OCI-LY7 (cell line): ENCODE measurements at regions not wholly inside any gene's neighbourhood (a gene's known extent, or its start where the extent isn't known, plus 50 kb on each side); places are given as distances from the start of the nearest gene placed in this dataset.

Source experiments
- EZH2phosphoT487 ChIP-seq: fragments of 200-600 bp; sonication (generic); IDR thresholded peaks from 2 replicates; pipeline ENCODE4 v1.6.1; 2018; ENCODE audit warnings: low read depth, borderline replicate concordance, mild to moderate bottlenecking, mixed run types, antibody characterized with exemption, low read length, moderate library complexity, mixed read lengths
- TF ChIP-seq, protein P1 (sequence below): fragments of 200-600 bp; sonication (generic); conservative IDR thresholded peaks from 2 replicates; pipeline ENCODE4 v1.5.1; 2014; ENCODE audit warnings: mild to moderate bottlenecking, antibody characterized with exemption, low read length, moderate library complexity, mixed read lengths

DNA sequence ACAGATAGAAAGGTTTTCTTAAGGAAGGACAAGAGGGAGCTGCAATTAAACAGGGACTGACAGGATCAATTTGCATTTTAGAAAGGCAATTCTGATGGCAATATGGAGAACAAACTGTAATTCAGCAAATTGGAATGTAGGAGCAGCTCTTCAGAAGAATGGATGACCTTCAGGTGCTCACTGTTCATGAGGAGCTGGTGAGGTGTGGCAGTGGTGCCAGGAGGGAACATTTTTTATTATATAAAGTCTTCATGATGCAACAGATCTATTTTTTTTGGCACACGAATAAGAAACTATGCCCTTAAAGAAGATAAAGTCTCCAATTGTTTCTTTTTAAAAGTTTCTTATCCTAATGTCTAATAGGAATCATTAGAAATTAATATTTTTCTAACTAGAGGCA, 151.7 kb downstream of the SLC38A4 start:
- TF ChIP-seq, protein P1, sequence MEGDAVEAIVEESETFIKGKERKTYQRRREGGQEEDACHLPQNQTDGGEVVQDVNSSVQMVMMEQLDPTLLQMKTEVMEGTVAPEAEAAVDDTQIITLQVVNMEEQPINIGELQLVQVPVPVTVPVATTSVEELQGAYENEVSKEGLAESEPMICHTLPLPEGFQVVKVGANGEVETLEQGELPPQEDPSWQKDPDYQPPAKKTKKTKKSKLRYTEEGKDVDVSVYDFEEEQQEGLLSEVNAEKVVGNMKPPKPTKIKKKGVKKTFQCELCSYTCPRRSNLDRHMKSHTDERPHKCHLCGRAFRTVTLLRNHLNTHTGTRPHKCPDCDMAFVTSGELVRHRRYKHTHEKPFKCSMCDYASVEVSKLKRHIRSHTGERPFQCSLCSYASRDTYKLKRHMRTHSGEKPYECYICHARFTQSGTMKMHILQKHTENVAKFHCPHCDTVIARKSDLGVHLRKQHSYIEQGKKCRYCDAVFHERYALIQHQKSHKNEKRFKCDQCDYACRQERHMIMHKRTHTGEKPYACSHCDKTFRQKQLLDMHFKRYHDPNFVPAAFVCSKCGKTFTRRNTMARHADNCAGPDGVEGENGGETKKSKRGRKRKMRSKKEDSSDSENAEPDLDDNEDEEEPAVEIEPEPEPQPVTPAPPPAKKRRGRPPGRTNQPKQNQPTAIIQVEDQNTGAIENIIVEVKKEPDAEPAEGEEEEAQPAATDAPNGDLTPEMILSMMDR = no peak
- TF ChIP-seq EZH2phosphoT487 = no peak
